ENCODE measurements at regions not wholly inside any gene's neighbourhood (a gene's known extent, or its start where the extent isn't known, plus 50 kb on each side); places are given as distances from the start of the nearest gene placed in this dataset.

- DNase-seq (ENCODE audit: low spot score in 2 of 2): no peak
- intact Hi-C loops (cut with DNase I; ENCODE audit: low total_unique reads): no loop called here
- WGBS, 2 donors: 46 to 62% methylated on average over 2 of the region's 2 CpGs
- no peak for TF ChIP-seq CTCF (IDR thresholded peaks at IDR 0.05)
- TF ChIP-seq POLR2A (IDR thresholded peaks at IDR 0.05): no peak
- no peak overlapping the region for H3K4me3 ChIP-seq (ENCODE audit: low read depth, poor library complexity, severe bottlenecking)
Measured at GRCh38 chr1:55751776-55752175, 536.6 kb upstream of the USP24 start.

- TF ChIP-seq CTCF (IDR thresholded peaks at IDR 0.05) (no peak), POLR2A (IDR thresholded peaks at IDR 0.05) (no peak)
- intact Hi-C loops (cut with DNase I; ENCODE audit: low total_unique reads): no loop called here
- no peak for DNase-seq (ENCODE audit: low spot score in 2 of 2)
- WGBS, 2 donors: 64 to 92% methylated on average over 1 of the region's 1 CpG
- H3K4me3 ChIP-seq (ENCODE audit: low read depth, poor library complexity, severe bottlenecking): no peak overlapping the region
Measured at GRCh38 chr1:55750628-55750995, 535.4 kb upstream of the USP24 start.

GRCh38 chr1:55749975-55750627 lies 534.9 kb upstream of the USP24 start:
- H3K4me3 ChIP-seq (ENCODE audit: low read depth, poor library complexity, severe bottlenecking): no peak overlapping the region
- no peak for DNase-seq (ENCODE audit: low spot score in 2 of 2)
- WGBS, 2 donors: 75 to 83% methylated on average over 6 of the region's 6 CpGs
- intact Hi-C loops (cut with DNase I; ENCODE audit: low total_unique reads): no loop called here
- TF ChIP-seq POLR2A (IDR thresholded peaks at IDR 0.05): no peak
- TF ChIP-seq CTCF (IDR thresholded peaks at IDR 0.05): no peak

GRCh38 chr1:55747408-55747841 lies 532.3 kb upstream of the USP24 start:
- H3K4me3 ChIP-seq (ENCODE audit: low read depth, poor library complexity, severe bottlenecking): no peak overlapping the region
- DNase-seq (ENCODE audit: low spot score in 2 of 2): no peak
- intact Hi-C loops (cut with DNase I; ENCODE audit: low total_unique reads): no loop called here
- 66 to 84% methylated on average over 5 of the region's 5 CpGs for WGBS, 2 donors
- TF ChIP-seq CTCF (IDR thresholded peaks at IDR 0.05): no peak
- no peak for TF ChIP-seq POLR2A (IDR thresholded peaks at IDR 0.05)

GRCh38 chr1:55746710-55747109 lies 531.5 kb upstream of the USP24 start:
- no peak overlapping the region for H3K4me3 ChIP-seq (ENCODE audit: low read depth, poor library complexity, severe bottlenecking)
- TF ChIP-seq CTCF (IDR thresholded peaks at IDR 0.05): no peak
- no peak for DNase-seq (ENCODE audit: low spot score in 2 of 2)
- intact Hi-C loops (cut with DNase I; ENCODE audit: low total_unique reads): no loop called here

GRCh38 chr1:55741516-55741915 lies 526.4 kb upstream of the USP24 start:
- TF ChIP-seq CTCF (IDR thresholded peaks at IDR 0.05): no peak
- no peak for TF ChIP-seq POLR2A (IDR thresholded peaks at IDR 0.05)
- 46 to 60% methylated on average over 1 of the region's 1 CpG for WGBS, 2 donors
- intact Hi-C loops (cut with DNase I; ENCODE audit: low total_unique reads): no loop called here
- no peak for DNase-seq (ENCODE audit: low spot score in 2 of 2)
- H3K4me3 ChIP-seq (ENCODE audit: low read depth, poor library complexity, severe bottlenecking): no peak overlapping the region

Measured in lower leg skin (tissue), 4 donors.